ENCODE measurements at regions not wholly inside any gene's neighbourhood (a gene's known extent, or its start where the extent isn't known, plus 50 kb on each side); places are given as distances from the start of the nearest gene placed in this dataset.

GRCh38 chrX:107507093-107507743 is 57.8 kb downstream of the FRMPD3 start:
- Histone ChIP-seq H2BK5ac (ENCODE audit: low read depth, low read length, poor library complexity) (no peak overlapping the region), H3K27ac (ENCODE audit: low read depth, low read length) (no peak overlapping the region), H3K4ac (ENCODE audit: low read depth, low read length) (no peak overlapping the region), H3K9me3 (ENCODE audit: insufficient read depth, low read depth, low read length) (peaks cover 5% of the 10 kb centered on the region), H3K79me1 (ENCODE audit: low read length) (no peaks in the 10 kb centered on the region), H3K4me2 (ENCODE audit: low read length) (peak overlapping the region; percentile 43), H3K23ac (ENCODE audit: low read length) (no peak overlapping the region), H2AK5ac (ENCODE audit: low read length) (no peak overlapping the region), H3K79me2 (ENCODE audit: control insufficient read depth, insufficient read depth, low read length, poor library complexity) (no peaks in the 10 kb centered on the region), H3K4me3 (ENCODE audit: low read depth, low read length) (no peak overlapping the region), H2AFZ (ENCODE audit: insufficient read depth, low read length, poor library complexity) (no peak overlapping the region), H2BK12ac (ENCODE audit: low read length) (no peak overlapping the region), H3K27me3 (ENCODE audit: insufficient read depth, low read length) (peaks cover 3% of the 10 kb centered on the region), H3K18ac (ENCODE audit: low read length) (no peak overlapping the region), H3K36me3 (ENCODE audit: control insufficient read depth in 1 of 2, insufficient read depth in 2 of 2, low read length in 2 of 2) (no peaks in the 10 kb centered on the region), H3K4me1 (ENCODE audit: control insufficient read depth in 1 of 2, insufficient read depth in 2 of 2, low read length in 2 of 2) (no peaks in the 10 kb centered on the region), H4K8ac (ENCODE audit: low read depth, low read length) (no peak overlapping the region), H3K9ac (ENCODE audit: low read length) (no peak overlapping the region), H4K12ac (ENCODE audit: low read depth, low read length) (no peak overlapping the region), H3K14ac (ENCODE audit: low read length) (no peak overlapping the region), H4K91ac (ENCODE audit: low read depth, low read length) (no peak overlapping the region), H2BK120ac (ENCODE audit: insufficient read depth, low read length, poor library complexity) (no peak overlapping the region)
- WGBS (ENCODE audit: extremely low coverage, insufficient coverage, insufficient read length), result no CpG with 5 or more reads among the region's 45 CpGs
- no peak for DNase-seq

GRCh38 chrX:107507744-107508117 is 58.3 kb downstream of the FRMPD3 start:
- no peak overlapping the region for H3K23ac ChIP-seq (ENCODE audit: low read length)
- no peaks in the 10 kb centered on the region for H3K79me1 ChIP-seq (ENCODE audit: low read length)
- H3K18ac ChIP-seq (ENCODE audit: low read length), result no peak overlapping the region
- H4K91ac ChIP-seq (ENCODE audit: low read depth, low read length), result no peak overlapping the region
- H3K4me2 ChIP-seq (ENCODE audit: low read length), result no peak overlapping the region
- H3K36me3 ChIP-seq (ENCODE audit: control insufficient read depth in 1 of 2, insufficient read depth in 2 of 2, low read length in 2 of 2), result no peaks in the 10 kb centered on the region
- H3K27me3 ChIP-seq (ENCODE audit: insufficient read depth, low read length), result peaks cover 3% of the 10 kb centered on the region
- no peak overlapping the region for H2AFZ ChIP-seq (ENCODE audit: insufficient read depth, low read length, poor library complexity)
- no CpG with 5 or more reads among the region's 3 CpGs for WGBS (ENCODE audit: extremely low coverage, insufficient coverage, insufficient read length)
- no peak overlapping the region for H3K14ac ChIP-seq (ENCODE audit: low read length)
- no peak overlapping the region for H3K9ac ChIP-seq (ENCODE audit: low read length)
- no peak overlapping the region for H4K12ac ChIP-seq (ENCODE audit: low read depth, low read length)
- H2BK120ac ChIP-seq (ENCODE audit: insufficient read depth, low read length, poor library complexity), result no peak overlapping the region
- no peak overlapping the region for H3K27ac ChIP-seq (ENCODE audit: low read depth, low read length)
- H3K79me2 ChIP-seq (ENCODE audit: control insufficient read depth, insufficient read depth, low read length, poor library complexity), result no peaks in the 10 kb centered on the region
- no peak overlapping the region for H2AK5ac ChIP-seq (ENCODE audit: low read length)
- DNase-seq, result no peak
- H3K4me1 ChIP-seq (ENCODE audit: control insufficient read depth in 1 of 2, insufficient read depth in 2 of 2, low read length in 2 of 2), result no peaks in the 10 kb centered on the region
- no peak overlapping the region for H3K4me3 ChIP-seq (ENCODE audit: low read depth, low read length)
- H3K4ac ChIP-seq (ENCODE audit: low read depth, low read length), result no peak overlapping the region
- H3K9me3 ChIP-seq (ENCODE audit: insufficient read depth, low read depth, low read length), result peaks cover 5% of the 10 kb centered on the region
- no peak overlapping the region for H2BK5ac ChIP-seq (ENCODE audit: low read depth, low read length, poor library complexity)
- H4K8ac ChIP-seq (ENCODE audit: low read depth, low read length), result no peak overlapping the region
- H2BK12ac ChIP-seq (ENCODE audit: low read length), result no peak overlapping the region

- Histone ChIP-seq H4K12ac (ENCODE audit: low read depth, low read length) (no peak overlapping the region), H3K18ac (ENCODE audit: low read length) (no peak overlapping the region), H2BK12ac (ENCODE audit: low read length) (no peak overlapping the region), H3K4me2 (ENCODE audit: low read length) (no peak overlapping the region), H4K91ac (ENCODE audit: low read depth, low read length) (no peak overlapping the region), H2AK5ac (ENCODE audit: low read length) (no peak overlapping the region), H3K9ac (ENCODE audit: low read length) (no peak overlapping the region), H3K14ac (ENCODE audit: low read length) (no peak overlapping the region), H3K79me1 (ENCODE audit: low read length) (no peaks in the 10 kb centered on the region), H3K9me3 (ENCODE audit: insufficient read depth, low read depth, low read length) (peaks cover 5% of the 10 kb centered on the region), H3K4me3 (ENCODE audit: low read depth, low read length) (no peak overlapping the region), H3K23ac (ENCODE audit: low read length) (no peak overlapping the region), H2BK5ac (ENCODE audit: low read depth, low read length, poor library complexity) (no peak overlapping the region), H3K27me3 (ENCODE audit: insufficient read depth, low read length) (peaks cover 3% of the 10 kb centered on the region), H4K8ac (ENCODE audit: low read depth, low read length) (no peak overlapping the region), H2AFZ (ENCODE audit: insufficient read depth, low read length, poor library complexity) (no peak overlapping the region), H3K4ac (ENCODE audit: low read depth, low read length) (no peak overlapping the region), H3K36me3 (ENCODE audit: control insufficient read depth in 1 of 2, insufficient read depth in 2 of 2, low read length in 2 of 2) (no peaks in the 10 kb centered on the region), H3K79me2 (ENCODE audit: control insufficient read depth, insufficient read depth, low read length, poor library complexity) (no peaks in the 10 kb centered on the region), H2BK120ac (ENCODE audit: insufficient read depth, low read length, poor library complexity) (no peak overlapping the region), H3K4me1 (ENCODE audit: control insufficient read depth in 1 of 2, insufficient read depth in 2 of 2, low read length in 2 of 2) (no peaks in the 10 kb centered on the region), H3K27ac (ENCODE audit: low read depth, low read length) (no peak overlapping the region)
- no peak for DNase-seq
- no CpG with 5 or more reads among the region's 3 CpGs for WGBS (ENCODE audit: extremely low coverage, insufficient coverage, insufficient read length)
Measured at GRCh38 chrX:107508925-107509324, 59.5 kb downstream of the FRMPD3 start.

GRCh38 chrX:107514944-107515343 is 65.5 kb downstream of the FRMPD3 start:
- no CpG with 5 or more reads among the region's 2 CpGs for WGBS (ENCODE audit: extremely low coverage, insufficient coverage, insufficient read length)
- Histone ChIP-seq H2BK12ac (ENCODE audit: low read length) (no peak overlapping the region), H2AK5ac (ENCODE audit: low read length) (no peak overlapping the region), H3K9ac (ENCODE audit: low read length) (no peak overlapping the region), H2BK120ac (ENCODE audit: insufficient read depth, low read length, poor library complexity) (no peak overlapping the region), H3K4ac (ENCODE audit: low read depth, low read length) (no peak overlapping the region), H3K18ac (ENCODE audit: low read length) (no peak overlapping the region), H4K91ac (ENCODE audit: low read depth, low read length) (no peak overlapping the region), H3K23ac (ENCODE audit: low read length) (no peak overlapping the region), H4K12ac (ENCODE audit: low read depth, low read length) (no peak overlapping the region), H3K14ac (ENCODE audit: low read length) (no peak overlapping the region), H3K27ac (ENCODE audit: low read depth, low read length) (no peak overlapping the region), H3K4me2 (ENCODE audit: low read length) (no peak overlapping the region), H2BK5ac (ENCODE audit: low read depth, low read length, poor library complexity) (no peak overlapping the region), H3K79me2 (ENCODE audit: control insufficient read depth, insufficient read depth, low read length, poor library complexity) (no peaks in the 10 kb centered on the region), H3K4me3 (ENCODE audit: low read depth, low read length) (no peak overlapping the region), H2AFZ (ENCODE audit: insufficient read depth, low read length, poor library complexity) (no peak overlapping the region), H4K8ac (ENCODE audit: low read depth, low read length) (no peak overlapping the region), H3K4me1 (ENCODE audit: control insufficient read depth in 1 of 2, insufficient read depth in 2 of 2, low read length in 2 of 2) (no peaks in the 10 kb centered on the region), H3K79me1 (ENCODE audit: low read length) (no peaks in the 10 kb centered on the region), H3K9me3 (ENCODE audit: insufficient read depth, low read depth, low read length) (no peaks in the 10 kb centered on the region), H3K27me3 (ENCODE audit: insufficient read depth, low read length) (no peaks in the 10 kb centered on the region), H3K36me3 (ENCODE audit: control insufficient read depth in 1 of 2, insufficient read depth in 2 of 2, low read length in 2 of 2) (no peaks in the 10 kb centered on the region)
- no peak for DNase-seq
